ENCODE measurements at regions not wholly inside any gene's neighbourhood (a gene's known extent, or its start where the extent isn't known, plus 50 kb on each side); places are given as distances from the start of the nearest gene placed in this dataset.

DNA sequence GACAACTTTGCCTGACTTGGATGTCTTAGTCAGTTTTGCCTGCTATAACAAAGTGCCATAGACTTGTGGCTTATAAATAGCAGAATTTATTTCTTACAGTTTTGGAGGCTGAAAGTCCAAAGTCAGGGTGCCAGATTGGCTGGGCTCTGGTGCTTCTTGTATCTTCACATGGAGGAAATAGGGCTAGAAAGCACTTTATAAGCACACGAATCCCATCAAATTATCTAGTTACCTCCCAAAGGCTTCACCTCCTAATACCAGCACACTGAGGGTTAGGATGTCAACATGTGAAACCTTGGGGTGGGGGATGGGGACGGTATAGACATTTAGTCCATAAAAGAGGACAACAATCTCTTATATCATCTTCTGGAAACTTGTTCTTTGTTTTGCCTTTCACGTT is 116.8 kb downstream of the SQOR start:
- TF ChIP-seq, protein P1, sequence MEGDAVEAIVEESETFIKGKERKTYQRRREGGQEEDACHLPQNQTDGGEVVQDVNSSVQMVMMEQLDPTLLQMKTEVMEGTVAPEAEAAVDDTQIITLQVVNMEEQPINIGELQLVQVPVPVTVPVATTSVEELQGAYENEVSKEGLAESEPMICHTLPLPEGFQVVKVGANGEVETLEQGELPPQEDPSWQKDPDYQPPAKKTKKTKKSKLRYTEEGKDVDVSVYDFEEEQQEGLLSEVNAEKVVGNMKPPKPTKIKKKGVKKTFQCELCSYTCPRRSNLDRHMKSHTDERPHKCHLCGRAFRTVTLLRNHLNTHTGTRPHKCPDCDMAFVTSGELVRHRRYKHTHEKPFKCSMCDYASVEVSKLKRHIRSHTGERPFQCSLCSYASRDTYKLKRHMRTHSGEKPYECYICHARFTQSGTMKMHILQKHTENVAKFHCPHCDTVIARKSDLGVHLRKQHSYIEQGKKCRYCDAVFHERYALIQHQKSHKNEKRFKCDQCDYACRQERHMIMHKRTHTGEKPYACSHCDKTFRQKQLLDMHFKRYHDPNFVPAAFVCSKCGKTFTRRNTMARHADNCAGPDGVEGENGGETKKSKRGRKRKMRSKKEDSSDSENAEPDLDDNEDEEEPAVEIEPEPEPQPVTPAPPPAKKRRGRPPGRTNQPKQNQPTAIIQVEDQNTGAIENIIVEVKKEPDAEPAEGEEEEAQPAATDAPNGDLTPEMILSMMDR (IDR thresholded peaks at IDR 0.05; ENCODE audit: insufficient read depth, low read depth, low read length) = no peak
- TF ChIP-seq EZH2 (IDR thresholded peaks at IDR 0.05; ENCODE audit: insufficient read depth, low read length) = no peak

Data from astrocyte (in vitro differentiated cells and primary cell).